ENCODE measurements at regions not wholly inside any gene's neighbourhood (a gene's known extent, or its start where the extent isn't known, plus 50 kb on each side); places are given as distances from the start of the nearest gene placed in this dataset.
A peak's percentile ranks its signal among the peaks of the same experiment; 100 is the strongest.
"Not testable (repeated sequence)": the region's sequence is repeated elsewhere in the genome, so short reads cannot be mapped to it uniquely, and the experiment has no call there.

GRCh38 chr2:44051593-44052347, 56.0 kb upstream of the LRPPRC start:
- no peak for DNase-seq (ENCODE audit: low spot score)

DNA sequence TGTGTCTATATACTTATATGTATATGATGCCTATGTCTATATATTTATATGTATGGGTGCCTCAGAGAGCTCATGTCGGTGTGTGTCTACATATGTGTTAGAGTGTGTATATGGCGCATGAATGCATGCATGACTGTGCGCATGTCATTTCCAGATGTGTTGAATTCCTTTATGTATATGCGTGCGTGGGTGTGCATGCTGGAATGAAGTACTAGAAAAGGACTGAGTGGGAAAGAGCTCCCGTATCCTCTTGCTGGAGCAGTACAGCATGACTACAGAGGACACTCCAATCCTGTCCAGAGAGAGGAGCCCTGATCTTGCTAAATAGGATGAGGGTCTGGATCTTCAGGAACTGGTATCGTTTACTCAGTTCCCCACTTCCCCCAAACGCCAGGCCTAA, 56.8 kb upstream of the LRPPRC start:
- DNase-seq (ENCODE audit: low spot score), result no peak

GRCh38 chr2:44053052-44053451, 57.3 kb upstream of the LRPPRC start:
- DNase-seq (ENCODE audit: low spot score), result no peak

DNA sequence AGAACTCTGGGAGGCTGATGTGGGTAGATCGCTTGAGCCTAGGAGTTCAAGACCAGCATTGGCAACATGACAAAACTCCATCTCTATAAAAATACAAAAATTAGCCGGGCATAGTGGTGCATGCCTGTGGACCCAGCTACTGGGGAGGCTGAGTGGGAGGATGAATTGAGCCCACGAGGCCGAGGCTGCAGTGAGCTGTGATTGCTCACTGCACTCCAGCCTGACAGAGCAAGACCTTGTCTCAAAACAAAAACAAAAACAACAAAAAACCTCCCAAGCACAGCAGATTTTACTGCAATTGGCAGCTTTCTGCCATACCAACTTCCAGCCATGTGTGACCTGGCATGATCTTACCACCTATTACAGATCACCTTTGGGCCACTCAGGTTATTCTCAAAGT, 57.7 kb upstream of the LRPPRC start:
- DNase-seq (ENCODE audit: low spot score), result no peak

- no peak for DNase-seq (ENCODE audit: low spot score)
Observed at GRCh38 chr2:44055229-44055628, 59.4 kb upstream of the LRPPRC start.

DNA sequence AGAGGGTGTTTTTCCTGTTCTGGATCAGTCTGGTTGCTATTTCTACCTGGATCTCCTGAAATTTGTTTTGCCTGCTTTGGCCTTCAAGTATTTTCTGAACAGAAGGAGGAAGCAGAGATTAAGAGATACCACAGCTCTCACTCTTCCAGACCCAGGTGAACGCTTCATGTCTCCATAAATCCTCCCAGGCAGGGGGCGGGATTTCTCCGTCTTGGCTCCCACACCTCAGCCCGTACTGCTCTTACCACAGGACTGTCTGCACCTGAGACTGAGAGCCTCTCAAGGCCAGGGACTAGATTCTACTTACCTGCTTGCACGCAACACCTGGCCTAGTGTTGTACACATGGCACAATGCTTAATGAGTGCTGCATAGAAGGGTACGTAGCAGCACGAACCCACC, 59.9 kb upstream of the LRPPRC start:
- no peak for DNase-seq (ENCODE audit: low spot score)

- DNase-seq (ENCODE audit: low spot score), result no peak
Observed at GRCh38 chr2:44056947-44057346, 61.2 kb upstream of the LRPPRC start.

- not testable (repeated sequence) for DNase-seq (ENCODE audit: low spot score)
Observed at GRCh38 chr2:44060286-44060685, 64.5 kb upstream of the LRPPRC start.

- no peak for DNase-seq (ENCODE audit: low spot score)
Observed at GRCh38 chr2:44060990-44061389, 65.2 kb upstream of the LRPPRC start.

DNA sequence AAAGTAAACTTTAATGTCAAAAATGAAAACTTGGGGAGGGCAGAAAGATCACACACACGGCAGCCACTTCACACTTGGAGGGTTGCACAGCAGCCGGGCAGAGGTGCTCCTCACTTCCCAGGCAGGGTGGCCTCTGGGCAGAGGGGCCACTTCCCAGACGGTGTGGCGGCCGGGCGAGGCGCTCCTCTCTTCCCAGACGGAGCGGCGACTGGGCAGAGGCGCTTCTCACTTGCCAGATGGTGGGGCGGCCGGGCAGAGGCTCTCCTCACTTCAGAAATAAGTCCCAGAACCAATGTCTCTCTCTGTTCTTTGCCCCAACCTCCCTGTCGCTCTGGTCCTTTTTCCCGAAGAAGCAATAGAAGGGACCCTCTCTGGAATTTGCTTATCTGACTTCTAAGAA, 65.7 kb upstream of the LRPPRC start:
- DNase-seq (ENCODE audit: low spot score), result no peak

DNA sequence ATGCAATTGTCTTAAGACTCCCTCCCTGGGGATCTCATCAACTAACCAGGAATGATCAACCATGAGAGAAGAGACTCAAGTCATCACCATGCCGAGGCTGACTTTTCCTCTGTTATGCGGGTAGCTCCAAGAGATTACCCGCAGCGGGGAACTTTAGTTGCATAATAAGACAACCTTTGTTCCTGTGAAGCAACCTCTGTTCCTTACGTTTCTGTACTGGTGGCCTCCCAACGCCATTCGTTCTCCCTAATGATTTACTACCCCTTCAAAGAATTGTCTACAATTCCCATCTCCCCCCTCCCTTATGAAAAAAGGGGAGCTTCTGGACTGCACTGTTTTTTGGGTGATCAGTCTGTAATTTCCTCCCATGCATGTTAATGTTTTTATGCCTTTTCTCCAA, 66.1 kb upstream of the LRPPRC start:
- no peak for DNase-seq (ENCODE audit: low spot score)

GRCh38 chr2:44063033-44063432, 67.2 kb upstream of the LRPPRC start:
- DNase-seq (ENCODE audit: low spot score), result peak; percentile 26

DNA sequence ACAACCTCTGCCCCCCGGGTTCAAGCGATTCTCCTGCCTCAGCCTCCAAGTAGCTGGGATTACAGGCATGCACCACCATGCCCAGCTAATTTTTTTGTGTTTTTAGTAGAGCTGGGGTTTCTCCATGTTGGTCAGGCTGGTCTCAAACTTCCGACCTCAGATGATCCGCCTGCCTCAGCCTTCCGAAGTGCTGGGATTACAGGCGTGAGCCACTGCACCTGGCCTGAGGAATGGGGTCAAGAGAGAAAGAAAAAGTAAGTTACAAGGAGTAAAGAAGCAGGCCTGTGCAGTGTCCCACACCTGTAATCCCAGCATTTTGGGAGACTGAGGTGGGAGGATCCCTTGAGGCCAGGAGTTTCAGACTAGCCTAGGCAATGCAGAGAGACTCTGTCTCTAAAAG, 68.5 kb upstream of the LRPPRC start:
- not testable (repeated sequence) for DNase-seq (ENCODE audit: low spot score)

DNA sequence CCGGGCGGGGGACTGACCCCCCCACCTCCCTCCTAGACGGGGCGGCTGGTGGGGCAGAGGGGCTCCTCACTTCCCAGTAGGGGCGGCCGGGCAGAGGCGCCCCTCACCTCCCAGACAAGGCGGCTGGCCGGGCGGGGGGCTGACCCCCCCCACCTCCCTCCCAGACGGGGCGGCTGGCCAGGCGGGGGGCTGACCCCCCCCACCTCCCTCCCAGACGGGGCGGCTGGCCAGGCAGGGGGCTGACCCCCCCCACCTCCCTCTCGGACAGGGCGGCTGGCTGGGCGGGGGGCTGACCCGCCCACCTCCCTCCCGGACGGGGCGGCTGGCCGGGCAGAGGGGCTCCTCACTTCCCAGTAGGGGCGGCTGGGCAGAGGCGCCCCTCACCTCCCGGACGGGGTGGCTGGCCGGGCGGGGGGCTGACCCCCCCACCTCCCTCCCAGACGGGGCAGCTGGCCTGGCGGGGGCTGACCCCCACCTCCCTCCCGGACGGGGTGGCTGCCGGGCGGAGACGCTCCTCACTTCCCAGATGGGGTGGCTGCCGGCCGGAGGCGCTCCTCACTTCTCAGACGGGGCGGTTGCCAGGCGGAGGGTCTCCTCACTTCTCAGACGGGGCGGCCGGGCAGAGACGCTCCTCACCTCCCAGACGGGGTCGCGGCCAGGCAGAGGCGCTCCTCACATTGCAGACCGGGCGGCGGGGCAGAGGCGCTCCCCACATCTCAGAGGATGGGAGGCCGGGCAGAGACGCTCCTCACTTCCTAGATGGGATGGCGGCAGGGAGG, 71.4 kb upstream of the LRPPRC start:
- not testable (repeated sequence) for DNase-seq (ENCODE audit: low spot score)

DNA sequence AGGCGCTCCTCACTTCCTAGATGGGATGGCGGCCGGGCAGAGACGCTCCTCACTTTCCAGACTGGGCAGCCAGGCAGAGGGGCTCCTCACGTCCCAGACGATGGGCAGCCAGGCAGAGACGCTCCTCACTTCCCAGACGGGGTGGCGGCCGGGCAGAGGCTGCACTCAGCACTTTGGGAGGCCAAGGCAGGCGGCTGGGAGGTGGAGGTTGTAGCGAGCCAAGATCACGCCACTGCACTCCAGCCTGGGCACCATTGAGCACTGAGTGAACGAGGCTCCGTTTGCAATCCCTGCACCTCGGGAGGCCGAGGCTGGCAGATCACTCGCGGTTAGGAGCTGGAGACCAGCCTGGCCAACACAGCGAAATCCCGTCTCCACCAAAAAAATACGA, 72.0 kb upstream of the LRPPRC start:
- not testable (repeated sequence) for DNase-seq (ENCODE audit: low spot score)

DNA sequence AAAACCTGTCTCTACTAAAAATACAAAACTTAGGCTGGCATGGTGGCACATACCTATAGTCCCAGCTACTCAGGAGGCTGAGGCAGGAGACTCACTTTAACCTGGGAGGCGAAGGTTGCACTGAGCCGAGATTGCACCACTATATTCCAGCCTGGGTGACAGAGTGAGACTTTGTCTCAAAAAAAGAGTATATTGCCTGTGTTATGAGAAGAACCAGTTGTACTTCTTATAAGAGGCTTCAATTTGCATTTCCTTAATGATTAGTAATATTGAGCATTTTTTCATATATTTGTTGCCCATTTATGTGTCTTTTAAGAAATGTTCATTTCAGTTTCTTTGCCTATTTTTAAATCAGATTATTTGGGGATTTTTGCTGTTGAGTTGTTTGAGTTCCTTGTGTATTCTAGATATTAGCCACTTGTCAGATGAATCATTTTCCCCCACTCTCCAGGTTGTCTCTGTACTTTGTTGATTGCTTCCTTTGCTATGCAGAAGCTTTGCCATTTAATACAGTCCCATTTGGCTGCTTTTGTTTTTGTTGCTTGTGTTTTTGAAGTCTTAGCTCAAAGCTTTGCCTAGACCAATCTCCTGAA, 75.8 kb upstream of the LRPPRC start:
- no peak for DNase-seq (ENCODE audit: low spot score)

- not testable (repeated sequence) for DNase-seq (ENCODE audit: low spot score)
Observed at GRCh38 chr2:44073667-44074066, 77.9 kb upstream of the LRPPRC start.

DNA sequence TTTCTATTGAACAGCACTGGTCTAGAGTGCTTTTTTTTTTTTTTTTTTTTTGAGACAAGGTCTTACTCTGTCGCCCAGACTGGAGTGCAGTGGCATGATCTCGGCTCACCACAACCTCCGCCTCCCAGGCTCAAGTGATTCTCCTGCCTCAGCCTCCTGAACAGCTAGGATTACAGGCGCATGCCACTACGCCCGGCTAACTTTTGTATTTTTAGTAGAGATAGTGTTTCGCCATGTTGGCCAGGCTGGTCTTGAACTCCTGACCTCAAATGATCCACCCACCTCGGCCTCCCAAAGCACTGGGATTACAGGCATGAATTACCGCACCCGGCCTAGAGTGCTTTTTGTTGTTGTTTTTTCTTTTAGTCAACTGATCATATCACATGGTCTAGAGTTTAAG, 79.0 kb upstream of the LRPPRC start:
- not testable (repeated sequence) for DNase-seq (ENCODE audit: low spot score)

GRCh38 chr2:44075541-44075940, 79.8 kb upstream of the LRPPRC start:
- DNase-seq (ENCODE audit: low spot score), result peak; percentile 80

GRCh38 chr2:44077942-44078511, 82.2 kb upstream of the LRPPRC start:
- DNase-seq (ENCODE audit: low spot score), result no peak

DNA sequence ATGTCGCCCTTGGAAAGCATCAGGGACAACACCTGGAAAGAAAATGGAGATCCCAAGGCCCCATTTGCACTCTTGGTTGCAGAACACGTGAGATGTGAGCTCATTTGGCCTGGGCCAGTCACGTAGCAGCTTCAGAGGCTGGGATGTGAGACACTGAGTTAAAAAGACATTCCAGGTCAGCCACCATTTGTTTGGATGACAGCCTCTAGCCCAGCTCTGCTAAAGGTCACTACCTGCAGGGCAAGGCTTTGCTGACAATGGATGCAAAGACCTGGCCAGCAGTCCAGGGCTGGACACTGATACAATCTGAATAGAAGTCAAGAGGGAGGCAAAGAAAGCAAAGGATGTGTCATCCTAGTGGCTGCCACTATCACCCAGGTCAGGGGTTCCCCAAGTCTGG, 83.9 kb upstream of the LRPPRC start:
- no peak for DNase-seq (ENCODE audit: low spot score)

GRCh38 chr2:44083054-44083453, 85.6 kb upstream of the PPM1B start:
- no peak for DNase-seq (ENCODE audit: low spot score)

- DNase-seq (ENCODE audit: low spot score), result no peak
Observed at GRCh38 chr2:44084850-44085249, 83.8 kb upstream of the PPM1B start.
